Ishikawa (cell line): ENCODE measurements at regions not wholly inside any gene's neighbourhood (a gene's known extent, or its start where the extent isn't known, plus 50 kb on each side); places are given as distances from the start of the nearest gene placed in this dataset.

Source experiments
- CEBPB ChIP-seq: IDR thresholded peaks from 2 replicates; pipeline ENCODE4 v1.6.1; 2012
- CREB1 ChIP-seq: IDR thresholded peaks from 2 replicates; pipeline ENCODE4 v1.6.1; 2012; ENCODE audit warnings: low read depth
- EGR1 ChIP-seq: IDR thresholded peaks from 2 replicates; pipeline ENCODE4 v1.6.1; 2012
- EP300 ChIP-seq: IDR thresholded peaks from 2 replicates; pipeline ENCODE4 v1.6.1; 2012; ENCODE audit warnings: borderline replicate concordance
- FOXM1 ChIP-seq: IDR thresholded peaks from 2 replicates; pipeline ENCODE4 v1.6.1; 2012; ENCODE audit warnings: low read depth, borderline replicate concordance
- NFIC ChIP-seq: IDR thresholded peaks from 2 replicates; pipeline ENCODE4 v1.6.1; 2012
- RAD21 ChIP-seq: IDR thresholded peaks from 2 replicates; pipeline ENCODE4 v1.6.1; 2012; ENCODE audit warnings: low read depth
- TAF1 ChIP-seq: IDR thresholded peaks from 2 replicates; pipeline ENCODE4 v1.6.1; 2012; ENCODE audit warnings: low read depth, mild to moderate bottlenecking
- TCF12 ChIP-seq: IDR thresholded peaks from 2 replicates; pipeline ENCODE4 v1.6.1; 2012; ENCODE audit warnings: low read depth
- TEAD4 ChIP-seq: IDR thresholded peaks from 2 replicates; pipeline ENCODE4 v1.6.1; 2012
- YY1 ChIP-seq: IDR thresholded peaks from 2 replicates; pipeline ENCODE4 v1.6.1; 2012; ENCODE audit warnings: low read depth
- ZBTB7A ChIP-seq: IDR thresholded peaks from 2 replicates; pipeline ENCODE4 v1.6.1; 2012; ENCODE audit warnings: low read depth
- TF ChIP-seq, protein P1 (sequence below): IDR thresholded peaks from 2 replicates; pipeline ENCODE4 v1.6.1; 2012; ENCODE audit warnings: low read depth, mild to moderate bottlenecking
- TF ChIP-seq, protein P2 (sequence below): IDR thresholded peaks from 2 replicates; pipeline ENCODE4 v1.6.1; 2012
- TF ChIP-seq, protein P3 (sequence below): IDR thresholded peaks from 2 replicates; pipeline ENCODE4 v1.6.1; 2012

DNA sequence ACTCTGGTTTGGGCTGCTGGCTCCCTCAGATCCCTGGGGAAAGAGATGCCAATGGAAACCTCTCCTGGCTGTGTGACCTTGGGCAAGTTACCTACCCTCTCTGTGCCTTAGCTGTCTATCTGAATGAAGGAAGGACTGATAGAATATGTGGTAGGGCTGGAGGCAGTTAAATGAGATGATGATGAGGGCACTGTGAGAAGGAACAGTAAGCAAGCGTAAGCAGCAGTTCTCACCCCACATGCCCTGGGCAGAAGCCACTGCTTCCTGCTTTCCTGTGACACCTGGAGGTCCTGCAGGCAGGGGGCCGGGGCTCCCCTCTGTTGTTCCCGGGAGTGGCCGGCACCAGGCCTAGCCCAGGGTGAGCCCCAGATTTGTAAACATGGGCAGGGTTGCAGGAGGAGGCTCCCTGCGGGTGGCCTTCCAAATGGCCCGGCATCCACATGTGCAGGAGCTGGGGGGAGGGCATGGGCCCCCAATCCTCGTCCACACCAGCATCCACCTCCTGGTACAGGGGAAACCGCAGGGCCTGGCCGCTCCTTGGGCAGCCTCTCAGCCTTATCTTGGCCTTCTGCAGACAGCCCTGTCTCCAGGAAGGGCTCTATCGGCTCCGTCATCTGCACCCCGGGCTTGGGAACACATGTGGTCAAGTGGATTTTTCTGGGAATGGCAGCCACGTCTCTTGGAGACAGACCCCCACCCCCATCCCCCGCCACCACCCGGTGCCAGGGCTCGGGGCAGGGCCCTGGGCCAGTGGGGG lies 235.6 kb upstream of the GSE1 start:
- no peak for TF ChIP-seq FOXM1
- TF ChIP-seq EGR1 = no peak
- TF ChIP-seq, protein P1, sequence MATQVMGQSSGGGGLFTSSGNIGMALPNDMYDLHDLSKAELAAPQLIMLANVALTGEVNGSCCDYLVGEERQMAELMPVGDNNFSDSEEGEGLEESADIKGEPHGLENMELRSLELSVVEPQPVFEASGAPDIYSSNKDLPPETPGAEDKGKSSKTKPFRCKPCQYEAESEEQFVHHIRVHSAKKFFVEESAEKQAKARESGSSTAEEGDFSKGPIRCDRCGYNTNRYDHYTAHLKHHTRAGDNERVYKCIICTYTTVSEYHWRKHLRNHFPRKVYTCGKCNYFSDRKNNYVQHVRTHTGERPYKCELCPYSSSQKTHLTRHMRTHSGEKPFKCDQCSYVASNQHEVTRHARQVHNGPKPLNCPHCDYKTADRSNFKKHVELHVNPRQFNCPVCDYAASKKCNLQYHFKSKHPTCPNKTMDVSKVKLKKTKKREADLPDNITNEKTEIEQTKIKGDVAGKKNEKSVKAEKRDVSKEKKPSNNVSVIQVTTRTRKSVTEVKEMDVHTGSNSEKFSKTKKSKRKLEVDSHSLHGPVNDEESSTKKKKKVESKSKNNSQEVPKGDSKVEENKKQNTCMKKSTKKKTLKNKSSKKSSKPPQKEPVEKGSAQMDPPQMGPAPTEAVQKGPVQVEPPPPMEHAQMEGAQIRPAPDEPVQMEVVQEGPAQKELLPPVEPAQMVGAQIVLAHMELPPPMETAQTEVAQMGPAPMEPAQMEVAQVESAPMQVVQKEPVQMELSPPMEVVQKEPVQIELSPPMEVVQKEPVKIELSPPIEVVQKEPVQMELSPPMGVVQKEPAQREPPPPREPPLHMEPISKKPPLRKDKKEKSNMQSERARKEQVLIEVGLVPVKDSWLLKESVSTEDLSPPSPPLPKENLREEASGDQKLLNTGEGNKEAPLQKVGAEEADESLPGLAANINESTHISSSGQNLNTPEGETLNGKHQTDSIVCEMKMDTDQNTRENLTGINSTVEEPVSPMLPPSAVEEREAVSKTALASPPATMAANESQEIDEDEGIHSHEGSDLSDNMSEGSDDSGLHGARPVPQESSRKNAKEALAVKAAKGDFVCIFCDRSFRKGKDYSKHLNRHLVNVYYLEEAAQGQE = no peak
- TF ChIP-seq RAD21 = no peak
- no peak for TF ChIP-seq ZBTB7A
- TF ChIP-seq CREB1 = no peak
- TF ChIP-seq YY1 = no peak
- TF ChIP-seq NFIC = no peak
- TF ChIP-seq CEBPB = no peak
- TF ChIP-seq TCF12 = no peak
- TF ChIP-seq, protein P2, sequence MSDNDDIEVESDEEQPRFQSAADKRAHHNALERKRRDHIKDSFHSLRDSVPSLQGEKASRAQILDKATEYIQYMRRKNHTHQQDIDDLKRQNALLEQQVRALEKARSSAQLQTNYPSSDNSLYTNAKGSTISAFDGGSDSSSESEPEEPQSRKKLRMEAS = no peak

DNA sequence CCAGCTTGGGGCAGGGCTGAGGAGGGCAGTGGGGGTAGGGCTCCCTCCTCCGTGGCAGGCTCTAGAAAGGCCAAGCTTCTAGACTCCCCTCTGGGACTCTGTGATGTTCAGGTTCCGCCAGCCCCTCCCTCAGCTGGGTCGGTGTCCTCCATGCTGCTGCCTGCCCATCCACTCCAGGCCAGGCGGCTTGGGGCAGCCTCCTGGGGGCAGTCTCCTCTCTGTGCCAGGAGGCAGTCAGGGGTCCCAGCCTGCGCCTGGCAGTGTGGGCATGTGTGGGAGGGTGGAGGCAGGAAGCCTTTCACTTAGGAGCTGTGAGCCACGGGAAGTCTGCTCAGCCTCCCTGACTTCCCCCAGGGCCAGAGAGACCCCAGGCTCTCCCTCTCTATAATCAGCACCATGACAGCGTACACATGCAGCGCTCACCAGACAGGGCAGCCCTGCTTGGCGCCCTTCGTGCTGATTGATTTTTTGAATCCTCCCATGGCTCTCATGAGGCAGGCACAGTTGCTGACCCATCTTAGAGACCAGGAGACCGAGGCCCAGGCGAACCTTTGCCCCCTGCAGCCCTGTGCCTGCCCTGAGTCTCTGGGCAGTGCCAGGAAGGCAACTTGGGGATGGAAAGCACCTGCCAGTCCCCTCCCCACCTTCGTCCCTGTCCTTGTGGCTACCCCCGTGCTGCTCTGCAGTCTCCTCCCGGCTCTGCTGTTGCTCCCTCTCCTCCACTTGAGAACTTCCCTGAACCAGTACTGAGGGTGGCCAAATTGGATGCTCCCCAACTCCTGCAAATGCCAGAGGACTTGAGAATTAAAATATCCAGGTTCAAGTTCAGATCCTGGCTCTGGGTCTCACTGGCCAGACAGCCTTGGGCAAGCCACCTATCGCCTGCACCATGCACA lies 234.7 kb upstream of the GSE1 start:
- TF ChIP-seq EGR1 (no peak), CEBPB (no peak), EP300 (no peak), YY1 (no peak), TAF1 (no peak), TEAD4 (no peak), CREB1 (no peak), FOXM1 (no peak)
- TF ChIP-seq, protein P3, sequence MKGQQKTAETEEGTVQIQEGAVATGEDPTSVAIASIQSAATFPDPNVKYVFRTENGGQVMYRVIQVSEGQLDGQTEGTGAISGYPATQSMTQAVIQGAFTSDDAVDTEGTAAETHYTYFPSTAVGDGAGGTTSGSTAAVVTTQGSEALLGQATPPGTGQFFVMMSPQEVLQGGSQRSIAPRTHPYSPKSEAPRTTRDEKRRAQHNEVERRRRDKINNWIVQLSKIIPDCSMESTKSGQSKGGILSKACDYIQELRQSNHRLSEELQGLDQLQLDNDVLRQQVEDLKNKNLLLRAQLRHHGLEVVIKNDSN = no peak
- TF ChIP-seq, protein P1 = no peak

DNA sequence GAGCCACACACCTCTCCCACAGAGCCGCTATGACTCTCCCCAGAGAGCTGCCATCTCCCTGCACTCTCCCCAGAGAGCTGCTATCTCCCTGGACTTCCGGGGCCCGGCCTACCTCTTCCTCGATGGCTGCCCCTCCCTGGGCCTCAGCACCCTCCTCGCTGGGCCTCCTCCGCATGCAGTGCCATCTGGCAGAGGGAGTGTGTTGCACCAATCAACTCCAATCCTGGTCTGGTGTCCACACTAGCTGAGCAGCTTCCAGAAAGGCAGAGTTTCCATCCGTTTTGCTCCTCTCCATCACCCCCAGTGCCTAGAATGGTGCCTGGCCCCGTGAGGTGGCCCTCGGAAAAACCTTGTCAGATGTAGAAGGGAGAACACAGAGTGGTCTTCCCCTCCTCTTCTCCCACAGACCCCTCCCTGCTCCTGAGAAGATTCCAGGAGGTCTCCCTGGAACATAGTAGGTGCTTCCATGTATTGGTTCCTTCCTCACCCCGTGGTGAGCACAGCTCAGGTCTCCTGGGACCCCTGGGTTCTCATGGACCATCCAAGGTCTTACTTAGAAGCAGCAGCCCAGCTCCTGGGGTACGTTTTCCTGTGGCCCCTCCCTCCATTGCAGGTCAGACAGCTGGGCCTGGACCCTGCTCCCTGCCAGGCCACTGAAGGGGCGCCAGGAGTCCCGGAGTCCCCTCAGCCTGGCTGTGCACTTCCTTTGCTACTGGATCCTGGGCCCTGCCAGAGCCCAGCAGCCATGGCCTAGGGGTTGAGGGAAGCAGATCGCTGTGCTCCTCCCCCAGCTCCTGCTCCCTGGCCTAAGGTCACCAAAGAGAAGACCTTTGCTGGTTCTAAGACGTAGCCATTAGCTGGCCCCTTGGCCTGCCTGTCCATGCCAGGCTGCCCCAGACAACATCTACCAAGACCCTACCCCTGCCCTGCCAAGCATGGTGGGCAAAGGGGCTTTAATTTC lies 233.8 kb upstream of the GSE1 start:
- TF ChIP-seq YY1 (no peak), CEBPB (no peak), TEAD4 (no peak), TAF1 (no peak), NFIC (no peak), FOXM1 (no peak), EGR1 (no peak), ZBTB7A (no peak), CREB1 (no peak), RAD21 (no peak)
- TF ChIP-seq, protein P2 = no peak
- TF ChIP-seq, protein P3 = no peak
- TF ChIP-seq, protein P1 = no peak
